ENCODE measurements at regions not wholly inside any gene's neighbourhood (a gene's known extent, or its start where the extent isn't known, plus 50 kb on each side); places are given as distances from the start of the nearest gene placed in this dataset.

- H3K9me3 ChIP-seq (ENCODE audit: control insufficient read depth in 1 of 2, low read length in 2 of 2): no peaks in the 10 kb centered on the region
- no peak overlapping the region for H3K27ac ChIP-seq (ENCODE audit: low read length)
- no peak overlapping the region for H3K4me3 ChIP-seq (ENCODE audit: low read depth in 1 of 2, low read length in 2 of 2)
- H3K36me3 ChIP-seq (ENCODE audit: control insufficient read depth in 1 of 2, insufficient read depth in 2 of 2, low read length in 2 of 2): no peaks in the 10 kb centered on the region
- H3K4me1 ChIP-seq (ENCODE audit: control insufficient read depth in 1 of 2, insufficient read depth in 2 of 2, low read length in 2 of 2): no peaks in the 10 kb centered on the region
- H3K27me3 ChIP-seq (ENCODE audit: low read depth, low read length): no peaks in the 10 kb centered on the region
Measured at GRCh38 chr13:62611343-62611742, 1195.7 kb upstream of the PCDH20 start.

GRCh38 chr13:62598708-62599107 is 1183.1 kb upstream of the PCDH20 start:
- no peaks in the 10 kb centered on the region for H3K36me3 ChIP-seq (ENCODE audit: control insufficient read depth in 1 of 2, insufficient read depth in 2 of 2, low read length in 2 of 2)
- no peaks in the 10 kb centered on the region for H3K9me3 ChIP-seq (ENCODE audit: control insufficient read depth in 1 of 2, low read length in 2 of 2)
- no peaks in the 10 kb centered on the region for H3K27me3 ChIP-seq (ENCODE audit: low read depth, low read length)
- no peak overlapping the region for H3K27ac ChIP-seq (ENCODE audit: low read length)
- no peak overlapping the region for H3K4me3 ChIP-seq (ENCODE audit: low read depth in 1 of 2, low read length in 2 of 2)
- no peaks in the 10 kb centered on the region for H3K4me1 ChIP-seq (ENCODE audit: control insufficient read depth in 1 of 2, insufficient read depth in 2 of 2, low read length in 2 of 2)

- Histone ChIP-seq H3K4me1 (ENCODE audit: control insufficient read depth in 1 of 2, insufficient read depth in 2 of 2, low read length in 2 of 2) (no peaks in the 10 kb centered on the region), H3K36me3 (ENCODE audit: control insufficient read depth in 1 of 2, insufficient read depth in 2 of 2, low read length in 2 of 2) (no peaks in the 10 kb centered on the region), H3K4me3 (ENCODE audit: low read depth in 1 of 2, low read length in 2 of 2) (no peak overlapping the region), H3K9me3 (ENCODE audit: control insufficient read depth in 1 of 2, low read length in 2 of 2) (no peaks in the 10 kb centered on the region), H3K27me3 (ENCODE audit: low read depth, low read length) (no peaks in the 10 kb centered on the region), H3K27ac (ENCODE audit: low read length) (no peak overlapping the region)
Measured at GRCh38 chr13:62595976-62596375, 1180.3 kb upstream of the PCDH20 start.

- Histone ChIP-seq H3K27me3 (ENCODE audit: low read depth, low read length) (no peaks in the 10 kb centered on the region), H3K4me1 (ENCODE audit: control insufficient read depth in 1 of 2, insufficient read depth in 2 of 2, low read length in 2 of 2) (no peaks in the 10 kb centered on the region), H3K4me3 (ENCODE audit: low read depth in 1 of 2, low read length in 2 of 2) (no peak overlapping the region), H3K9me3 (ENCODE audit: control insufficient read depth in 1 of 2, low read length in 2 of 2) (no peaks in the 10 kb centered on the region), H3K36me3 (ENCODE audit: control insufficient read depth in 1 of 2, insufficient read depth in 2 of 2, low read length in 2 of 2) (no peaks in the 10 kb centered on the region), H3K27ac (ENCODE audit: low read length) (no peak overlapping the region)
Measured at GRCh38 chr13:62593804-62594203, 1178.2 kb upstream of the PCDH20 start.

- H3K4me1 ChIP-seq (ENCODE audit: control insufficient read depth in 1 of 2, insufficient read depth in 2 of 2, low read length in 2 of 2): no peaks in the 10 kb centered on the region
- H3K9me3 ChIP-seq (ENCODE audit: control insufficient read depth in 1 of 2, low read length in 2 of 2): no peaks in the 10 kb centered on the region
- no peaks in the 10 kb centered on the region for H3K27me3 ChIP-seq (ENCODE audit: low read depth, low read length)
- no peak overlapping the region for H3K4me3 ChIP-seq (ENCODE audit: low read depth in 1 of 2, low read length in 2 of 2)
- H3K27ac ChIP-seq (ENCODE audit: low read length): no peak overlapping the region
- no peaks in the 10 kb centered on the region for H3K36me3 ChIP-seq (ENCODE audit: control insufficient read depth in 1 of 2, insufficient read depth in 2 of 2, low read length in 2 of 2)
Measured at GRCh38 chr13:62583466-62583865, 1167.8 kb upstream of the PCDH20 start.

- no peak overlapping the region for H3K4me3 ChIP-seq (ENCODE audit: low read depth in 1 of 2, low read length in 2 of 2)
- no peaks in the 10 kb centered on the region for H3K9me3 ChIP-seq (ENCODE audit: control insufficient read depth in 1 of 2, low read length in 2 of 2)
- H3K36me3 ChIP-seq (ENCODE audit: control insufficient read depth in 1 of 2, insufficient read depth in 2 of 2, low read length in 2 of 2): no peaks in the 10 kb centered on the region
- no peaks in the 10 kb centered on the region for H3K4me1 ChIP-seq (ENCODE audit: control insufficient read depth in 1 of 2, insufficient read depth in 2 of 2, low read length in 2 of 2)
- no peaks in the 10 kb centered on the region for H3K27me3 ChIP-seq (ENCODE audit: low read depth, low read length)
- no peak overlapping the region for H3K27ac ChIP-seq (ENCODE audit: low read length)
Measured at GRCh38 chr13:62578402-62578801, 1162.8 kb upstream of the PCDH20 start.

GRCh38 chr13:62564770-62565169 is 1149.1 kb upstream of the PCDH20 start:
- H3K9me3 ChIP-seq (ENCODE audit: control insufficient read depth in 1 of 2, low read length in 2 of 2): no peaks in the 10 kb centered on the region
- H3K4me1 ChIP-seq (ENCODE audit: control insufficient read depth in 1 of 2, insufficient read depth in 2 of 2, low read length in 2 of 2): no peaks in the 10 kb centered on the region
- H3K27ac ChIP-seq (ENCODE audit: low read length): no peak overlapping the region
- no peaks in the 10 kb centered on the region for H3K27me3 ChIP-seq (ENCODE audit: low read depth, low read length)
- no peaks in the 10 kb centered on the region for H3K36me3 ChIP-seq (ENCODE audit: control insufficient read depth in 1 of 2, insufficient read depth in 2 of 2, low read length in 2 of 2)
- no peak overlapping the region for H3K4me3 ChIP-seq (ENCODE audit: low read depth in 1 of 2, low read length in 2 of 2)

GRCh38 chr13:62563251-62563650 is 1147.6 kb upstream of the PCDH20 start:
- Histone ChIP-seq H3K36me3 (ENCODE audit: control insufficient read depth in 1 of 2, insufficient read depth in 2 of 2, low read length in 2 of 2) (no peaks in the 10 kb centered on the region), H3K4me3 (ENCODE audit: low read depth in 1 of 2, low read length in 2 of 2) (no peak overlapping the region), H3K4me1 (ENCODE audit: control insufficient read depth in 1 of 2, insufficient read depth in 2 of 2, low read length in 2 of 2) (no peaks in the 10 kb centered on the region), H3K27me3 (ENCODE audit: low read depth, low read length) (no peaks in the 10 kb centered on the region), H3K27ac (ENCODE audit: low read length) (no peak overlapping the region), H3K9me3 (ENCODE audit: control insufficient read depth in 1 of 2, low read length in 2 of 2) (no peaks in the 10 kb centered on the region)

- H3K4me1 ChIP-seq (ENCODE audit: control insufficient read depth in 1 of 2, insufficient read depth in 2 of 2, low read length in 2 of 2): no peaks in the 10 kb centered on the region
- H3K27me3 ChIP-seq (ENCODE audit: low read depth, low read length): no peaks in the 10 kb centered on the region
- H3K9me3 ChIP-seq (ENCODE audit: control insufficient read depth in 1 of 2, low read length in 2 of 2): no peaks in the 10 kb centered on the region
- no peaks in the 10 kb centered on the region for H3K36me3 ChIP-seq (ENCODE audit: control insufficient read depth in 1 of 2, insufficient read depth in 2 of 2, low read length in 2 of 2)
- no peak overlapping the region for H3K4me3 ChIP-seq (ENCODE audit: low read depth in 1 of 2, low read length in 2 of 2)
- H3K27ac ChIP-seq (ENCODE audit: low read length): no peak overlapping the region
Measured at GRCh38 chr13:62556978-62557377, 1141.3 kb upstream of the PCDH20 start.

GRCh38 chr13:62551588-62551987 is 1135.9 kb upstream of the PCDH20 start:
- Histone ChIP-seq H3K9me3 (ENCODE audit: control insufficient read depth in 1 of 2, low read length in 2 of 2) (no peaks in the 10 kb centered on the region), H3K4me1 (ENCODE audit: control insufficient read depth in 1 of 2, insufficient read depth in 2 of 2, low read length in 2 of 2) (no peaks in the 10 kb centered on the region), H3K36me3 (ENCODE audit: control insufficient read depth in 1 of 2, insufficient read depth in 2 of 2, low read length in 2 of 2) (no peaks in the 10 kb centered on the region), H3K4me3 (ENCODE audit: low read depth in 1 of 2, low read length in 2 of 2) (no peak overlapping the region), H3K27ac (ENCODE audit: low read length) (no peak overlapping the region), H3K27me3 (ENCODE audit: low read depth, low read length) (no peaks in the 10 kb centered on the region)

GRCh38 chr13:62544928-62545327 is 1129.3 kb upstream of the PCDH20 start:
- Histone ChIP-seq H3K27me3 (ENCODE audit: low read depth, low read length) (no peaks in the 10 kb centered on the region), H3K9me3 (ENCODE audit: control insufficient read depth in 1 of 2, low read length in 2 of 2) (no peaks in the 10 kb centered on the region), H3K36me3 (ENCODE audit: control insufficient read depth in 1 of 2, insufficient read depth in 2 of 2, low read length in 2 of 2) (no peaks in the 10 kb centered on the region), H3K4me1 (ENCODE audit: control insufficient read depth in 1 of 2, insufficient read depth in 2 of 2, low read length in 2 of 2) (no peaks in the 10 kb centered on the region), H3K27ac (ENCODE audit: low read length) (no peak overlapping the region), H3K4me3 (ENCODE audit: low read depth in 1 of 2, low read length in 2 of 2) (no peak overlapping the region)

GRCh38 chr13:62537593-62537992 is 1121.9 kb upstream of the PCDH20 start:
- H3K27ac ChIP-seq (ENCODE audit: low read length): no peak overlapping the region
- no peaks in the 10 kb centered on the region for H3K4me1 ChIP-seq (ENCODE audit: control insufficient read depth in 1 of 2, insufficient read depth in 2 of 2, low read length in 2 of 2)
- no peaks in the 10 kb centered on the region for H3K27me3 ChIP-seq (ENCODE audit: low read depth, low read length)
- H3K9me3 ChIP-seq (ENCODE audit: control insufficient read depth in 1 of 2, low read length in 2 of 2): no peaks in the 10 kb centered on the region
- no peaks in the 10 kb centered on the region for H3K36me3 ChIP-seq (ENCODE audit: control insufficient read depth in 1 of 2, insufficient read depth in 2 of 2, low read length in 2 of 2)
- H3K4me3 ChIP-seq (ENCODE audit: low read depth in 1 of 2, low read length in 2 of 2): no peak overlapping the region

Data from muscle layer of duodenum (tissue), 2 donors.